ENCODE measurements at regions not wholly inside any gene's neighbourhood (a gene's known extent, or its start where the extent isn't known, plus 50 kb on each side); places are given as distances from the start of the nearest gene placed in this dataset.

- Mint-ChIP-seq H3K27ac (no peak overlapping the region), H3K9me3 (peaks cover 2% of the 10 kb centered on the region; the same call in 1 of the 3 replicates), H3K36me3 (ENCODE audit: low read depth) (no peaks in the 10 kb centered on the region), H3K4me1 (no peaks in the 10 kb centered on the region), H3K4me3 (no peak overlapping the region), H3K27me3 (ENCODE audit: insufficient read depth, low read depth, poor library complexity) (no peaks in the 10 kb centered on the region)
- peaks cover 3% of the 10 kb centered on the region for H3K9me2 ChIP-seq (ENCODE audit: insufficient read depth)
- H3K36me3 ChIP-seq (ENCODE audit: insufficient read depth): no peaks in the 10 kb centered on the region
- H2AFZ ChIP-seq: no peak overlapping the region
- no peaks in the 10 kb centered on the region for H3K4me1 ChIP-seq (ENCODE audit: insufficient read depth)
- TF ChIP-seq EZH2phosphoT487 (IDR thresholded peaks at IDR 0.05; ENCODE audit: unreplicated experiment) (no peak), ZNF462 (CRISPR knock-in tag; IDR thresholded peaks at IDR 0.05) (no peak), JUNB (IDR thresholded peaks at IDR 0.05; ENCODE audit: unreplicated experiment) (no peak), NANOG (IDR thresholded peaks at IDR 0.05; ENCODE audit: borderline replicate concordance) (no peak), ZNF114 (CRISPR knock-in tag; IDR thresholded peaks at IDR 0.05) (no peak), ETS1 (IDR thresholded peaks at IDR 0.05) (no peak), POLR2AphosphoS5 (IDR thresholded peaks at IDR 0.05; ENCODE audit: low read depth) (no peak), ZNF331 (CRISPR knock-in tag; IDR thresholded peaks at IDR 0.05; ENCODE audit: low read depth) (no peak), CREB1 (CRISPR knock-in tag; IDR thresholded peaks at IDR 0.05; ENCODE audit: low read depth) (no peak), STAT1 (IDR thresholded peaks at IDR 0.05; ENCODE audit: unreplicated experiment) (no peak)
- TF ChIP-seq, protein P1, sequence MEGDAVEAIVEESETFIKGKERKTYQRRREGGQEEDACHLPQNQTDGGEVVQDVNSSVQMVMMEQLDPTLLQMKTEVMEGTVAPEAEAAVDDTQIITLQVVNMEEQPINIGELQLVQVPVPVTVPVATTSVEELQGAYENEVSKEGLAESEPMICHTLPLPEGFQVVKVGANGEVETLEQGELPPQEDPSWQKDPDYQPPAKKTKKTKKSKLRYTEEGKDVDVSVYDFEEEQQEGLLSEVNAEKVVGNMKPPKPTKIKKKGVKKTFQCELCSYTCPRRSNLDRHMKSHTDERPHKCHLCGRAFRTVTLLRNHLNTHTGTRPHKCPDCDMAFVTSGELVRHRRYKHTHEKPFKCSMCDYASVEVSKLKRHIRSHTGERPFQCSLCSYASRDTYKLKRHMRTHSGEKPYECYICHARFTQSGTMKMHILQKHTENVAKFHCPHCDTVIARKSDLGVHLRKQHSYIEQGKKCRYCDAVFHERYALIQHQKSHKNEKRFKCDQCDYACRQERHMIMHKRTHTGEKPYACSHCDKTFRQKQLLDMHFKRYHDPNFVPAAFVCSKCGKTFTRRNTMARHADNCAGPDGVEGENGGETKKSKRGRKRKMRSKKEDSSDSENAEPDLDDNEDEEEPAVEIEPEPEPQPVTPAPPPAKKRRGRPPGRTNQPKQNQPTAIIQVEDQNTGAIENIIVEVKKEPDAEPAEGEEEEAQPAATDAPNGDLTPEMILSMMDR (conservative IDR thresholded peaks at IDR 0.05; ENCODE audit: low read depth in 2 of 2): no peak
- DNase-seq (ENCODE audit: low spot score): no peak
- H3K79me2 ChIP-seq (replicated peaks; ENCODE audit: insufficient read depth): no peaks in the 10 kb centered on the region
- H3K4me3 ChIP-seq: no peak overlapping the region
- no peaks in the 10 kb centered on the region for H3K27me3 ChIP-seq (ENCODE audit: insufficient read depth)
- no peak for ATAC-seq
- no peak overlapping the region for H3K4me2 ChIP-seq
- no peaks in the 10 kb centered on the region for H3F3A ChIP-seq (replicated peaks; ENCODE audit: low read depth)
- no peaks in the 10 kb centered on the region for H4K20me1 ChIP-seq (replicated peaks; ENCODE audit: insufficient read depth)
- no peak overlapping the region for H3K27ac ChIP-seq (ENCODE audit: low read depth)
Observed at GRCh38 chr20:39839399-39840119, 849.5 kb downstream of the MAFB start.
